PC-9 (cell line): ENCODE measurements at regions not wholly inside any gene's neighbourhood (a gene's known extent, or its start where the extent isn't known, plus 50 kb on each side); places are given as distances from the start of the nearest gene placed in this dataset.

Experiments
- BruUV-seq: library from RNA; stranded (reverse); fragments of 400-500 nt; replicated peaks from 2 replicates; lab custom pipeline; 2021; lab: Mats Ljungman, UMichigan
- CTCF ChIA-PET: fragments of 300-600 bp; sonication (Branson Sonifier 250); formaldehyde crosslinking; loops from one replicate; lab custom pipeline; 2022; ENCODE audit warnings: antibody characterized with exemption; lab: Charles Lee
- POLR2A ChIA-PET: fragments of 300-600 bp; sonication (Branson Sonifier 250); formaldehyde crosslinking; loops from one replicate; lab custom pipeline; 2022; ENCODE audit warnings: antibody characterized with exemption; ENCODE audit not compliant: unreplicated experiment; lab: Charles Lee
- DNase-seq, 2 experiments: peaks; one replicate each; pipeline versions ENCODE4 v3.0.0 to v3.0.0-alpha.2; 2015 to 2022; ENCODE audit warnings: mixed read lengths in 1 of 2
- H2AFZ ChIP-seq: fragments of 200-600 bp; sonication (generic); 2 replicates; pipeline ENCODE4 v1.8.1; 2017; ENCODE audit warnings: antibody characterized with exemption
- H3F3A ChIP-seq: fragments of 200-600 bp; sonication (generic); 2 replicates; pipeline ENCODE4 v1.8.1; 2017; ENCODE audit warnings: antibody characterized with exemption, mild to moderate bottlenecking, low read depth; ENCODE audit not compliant: insufficient read depth
- H3K27ac ChIP-seq: fragments of 200-600 bp; sonication (generic); 2 replicates; pipeline ENCODE4 v1.6.1; 2016; ENCODE audit warnings: mixed run types
- H3K27me3 ChIP-seq: fragments of 200-600 bp; sonication (generic); 2 replicates; pipeline ENCODE4 v1.6.1; 2016; ENCODE audit warnings: low read depth, mixed run types; ENCODE audit not compliant: insufficient read depth
- H3K36me3 ChIP-seq: fragments of 200-600 bp; sonication (generic); 2 replicates; pipeline ENCODE4 v1.6.1; 2016; ENCODE audit warnings: low read depth, mixed run types
- H3K4me1 ChIP-seq: fragments of 200-600 bp; sonication (generic); replicated peaks from 2 replicates; pipeline ENCODE4 v1.6.1; 2016; ENCODE audit warnings: mixed run types; ENCODE audit not compliant: insufficient read depth
- H3K4me2 ChIP-seq: fragments of 200-600 bp; sonication (generic); 2 replicates; pipeline ENCODE4 v1.6.1; 2017; ENCODE audit warnings: mixed run types
- H3K4me3 ChIP-seq: fragments of 200-600 bp; sonication (generic); 2 replicates; pipeline ENCODE4 v1.6.1; 2016; ENCODE audit warnings: mixed run types
- H3K79me2 ChIP-seq: fragments of 200-600 bp; sonication (generic); 2 replicates; pipeline ENCODE4 v1.6.1; 2017; ENCODE audit warnings: low read depth, mixed run types
- H3K9me2 ChIP-seq: fragments of 200-600 bp; sonication (generic); 2 replicates; pipeline ENCODE4 v1.8.1; 2017; ENCODE audit warnings: mild to moderate bottlenecking; ENCODE audit not compliant: insufficient read depth
- H3K9me3 ChIP-seq: fragments of 200-600 bp; sonication (generic); 2 replicates; pipeline ENCODE4 v1.8.1; 2016; ENCODE audit warnings: low read depth; ENCODE audit not compliant: insufficient read depth
- H4K20me1 ChIP-seq: fragments of 200-600 bp; sonication (generic); 2 replicates; pipeline ENCODE4 v1.8.1; 2017; ENCODE audit not compliant: insufficient read depth
- CTCF ChIP-seq: fragments of 200-600 bp; sonication (generic); conservative IDR thresholded peaks from 2 replicates; pipeline ENCODE4 v1.6.1; 2017; ENCODE audit warnings: mixed run types, antibody characterized with exemption, mild to moderate bottlenecking, moderate library complexity
- EZH2 ChIP-seq: fragments of 200-600 bp; sonication (generic); IDR thresholded peaks from 2 replicates; pipeline ENCODE4 v1.8.0; 2017; ENCODE audit warnings: antibody characterized with exemption, low read depth
- intact Hi-C: fragments of 100-400 bp; cut with micrococcal nuclease; formaldehyde crosslinking; loops from one replicate; pipeline ENCODE4 v1.10.0; 2022; ENCODE audit not compliant: unreplicated experiment

DNA sequence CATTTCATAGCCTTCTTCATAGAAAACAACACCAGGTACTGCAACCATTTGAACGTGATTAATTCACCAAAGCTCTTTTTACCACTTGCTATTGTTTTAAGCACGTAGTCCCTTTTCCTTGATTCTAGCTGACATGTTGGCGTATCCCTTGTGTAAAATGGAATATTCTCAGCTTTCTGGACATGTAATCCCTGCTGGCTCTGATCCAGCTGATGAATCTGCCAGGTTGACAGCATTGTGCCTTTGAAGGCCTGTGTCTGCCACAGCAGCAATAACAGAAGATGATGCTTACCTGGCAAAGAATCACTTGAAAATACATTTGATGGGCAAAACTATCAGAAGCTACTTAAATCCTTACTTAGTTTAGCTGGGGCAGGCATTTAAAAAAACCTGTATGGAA is 81.0 kb upstream of the CCDC150 start:
- Histone ChIP-seq H3K4me3 (no peak overlapping the region), H3K27ac (no peak overlapping the region), H4K20me1 (no peaks in the 10 kb centered on the region), H2AFZ (no peak overlapping the region), H3K9me2 (no peaks in the 10 kb centered on the region), H3K4me2 (no peak overlapping the region), H3K4me1 (no peaks in the 10 kb centered on the region), H3F3A (no peaks in the 10 kb centered on the region), H3K36me3 (no peaks in the 10 kb centered on the region), H3K9me3 (no peaks in the 10 kb centered on the region), H3K27me3 (no peaks in the 10 kb centered on the region), H3K79me2 (no peaks in the 10 kb centered on the region)
- no peak for DNase-seq
- BruUV-seq = no TSS peak
- no peak for TF ChIP-seq EZH2
- no peak for TF ChIP-seq CTCF
- CTCF ChIA-PET = no interaction called here
- intact Hi-C loops = no loop called here
- POLR2A ChIA-PET = no interaction called here

GRCh38 chr2:196563876-196564275 is 75.6 kb upstream of the CCDC150 start:
- no peak for TF ChIP-seq EZH2
- no peak for TF ChIP-seq CTCF
- intact Hi-C loops = no loop called here
- H3K27me3 ChIP-seq = no peaks in the 10 kb centered on the region

DNA sequence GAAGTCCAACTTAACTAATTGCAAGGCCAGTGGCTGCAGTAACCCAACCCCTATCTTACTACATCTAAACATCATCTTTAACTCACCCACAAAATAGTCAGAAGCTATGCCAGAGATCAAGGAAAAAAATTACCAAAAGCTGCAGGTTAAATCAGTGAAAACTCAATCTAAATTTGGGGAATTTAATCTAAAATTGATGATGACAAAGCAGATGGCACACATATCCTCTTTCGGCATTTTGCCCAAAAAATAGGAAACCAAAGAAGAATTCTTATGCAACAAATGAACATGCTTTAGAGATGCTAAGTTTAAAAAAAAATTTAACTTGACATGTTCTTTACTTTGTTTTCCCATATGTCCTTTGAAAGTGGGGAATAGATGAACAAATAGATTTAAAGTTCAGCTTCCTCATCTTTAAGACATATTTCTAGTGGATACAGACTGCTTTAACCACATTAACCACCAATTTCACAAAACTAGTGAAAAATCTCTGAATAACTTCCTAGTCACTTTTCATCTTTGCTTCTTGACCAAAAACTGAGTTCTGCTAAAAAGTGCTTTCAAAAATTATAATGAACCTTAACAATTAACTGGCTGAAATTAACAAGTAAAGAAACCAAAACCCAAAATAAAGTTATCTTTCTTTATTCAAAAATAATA is 74.3 kb upstream of the CCDC150 start:
- Histone ChIP-seq H3K79me2 (no peaks in the 10 kb centered on the region), H3K36me3 (no peaks in the 10 kb centered on the region), H3K9me3 (no peaks in the 10 kb centered on the region), H2AFZ (no peak overlapping the region), H3K4me3 (no peak overlapping the region), H3K4me2 (no peak overlapping the region), H3K4me1 (no peaks in the 10 kb centered on the region), H4K20me1 (no peaks in the 10 kb centered on the region), H3K27ac (no peak overlapping the region), H3K9me2 (no peaks in the 10 kb centered on the region), H3K27me3 (no peaks in the 10 kb centered on the region), H3F3A (no peaks in the 10 kb centered on the region)
- no peak for DNase-seq
- TF ChIP-seq EZH2 (no peak), CTCF (no peak)
- CTCF ChIA-PET = no interaction called here
- POLR2A ChIA-PET = no interaction called here
- intact Hi-C loops = no loop called here
- BruUV-seq = no TSS peak

More at GRCh38 chr2:196563876-196564275, 75.6 kb upstream of the CCDC150 start:
- BruUV-seq = no TSS peak
- no peak overlapping the region for H3K4me3 ChIP-seq
- H3K27ac ChIP-seq = no peak overlapping the region
- H3K4me2 ChIP-seq = no peak overlapping the region
- H3K79me2 ChIP-seq = no peaks in the 10 kb centered on the region
- ChIA-PET CTCF (no interaction called here), POLR2A (no interaction called here)
- no peaks in the 10 kb centered on the region for H3F3A ChIP-seq
- no peaks in the 10 kb centered on the region for H4K20me1 ChIP-seq
- H3K4me1 ChIP-seq = no peaks in the 10 kb centered on the region
- no peak overlapping the region for H2AFZ ChIP-seq
- no peaks in the 10 kb centered on the region for H3K36me3 ChIP-seq
- H3K9me3 ChIP-seq = no peaks in the 10 kb centered on the region
- no peaks in the 10 kb centered on the region for H3K9me2 ChIP-seq
- DNase-seq = no peak
